Adipocyte (in vitro differentiated cells): ENCODE measurements at regions not wholly inside any gene's neighbourhood (a gene's known extent, or its start where the extent isn't known, plus 50 kb on each side); places are given as distances from the start of the nearest gene placed in this dataset.
"Not testable (repeated sequence)": the region's sequence is repeated elsewhere in the genome, so short reads cannot be mapped to it uniquely, and the experiment has no call there.

Experiments used
- DNase-seq: peaks from one replicate; pipeline ENCODE4 v3.0.0-alpha.2; 2015; ENCODE audit warnings: low read depth
- H3K27me3 ChIP-seq: replicated peaks from 2 replicates; pipeline ENCODE4 v1.7.0; 2013; ENCODE audit warnings: mild to moderate bottlenecking, low read length, moderate library complexity; ENCODE audit not compliant: control insufficient read depth, insufficient read depth
- H3K36me3 ChIP-seq: 2 replicates; pipeline ENCODE4 v1.7.0; 2013; ENCODE audit warnings: low read length, mild to moderate bottlenecking, moderate library complexity; ENCODE audit not compliant: control insufficient read depth, insufficient read depth, severe bottlenecking
- H3K4me1 ChIP-seq: 2 replicates; pipeline ENCODE4 v1.7.0; 2013; ENCODE audit warnings: mild to moderate bottlenecking, low read length, moderate library complexity; ENCODE audit not compliant: control insufficient read depth, insufficient read depth
- H3K4me3 ChIP-seq: 2 replicates; pipeline ENCODE4 v1.7.0; 2013; ENCODE audit warnings: mild to moderate bottlenecking, low read length, moderate library complexity
- H3K9ac ChIP-seq: 2 replicates; pipeline ENCODE4 v1.7.0; 2013; ENCODE audit warnings: mild to moderate bottlenecking, low read length, moderate library complexity
- H3K9me3 ChIP-seq: 2 replicates; pipeline ENCODE4 v1.7.0; 2013; ENCODE audit warnings: mild to moderate bottlenecking, low read length, moderate library complexity; ENCODE audit not compliant: control insufficient read depth

DNA sequence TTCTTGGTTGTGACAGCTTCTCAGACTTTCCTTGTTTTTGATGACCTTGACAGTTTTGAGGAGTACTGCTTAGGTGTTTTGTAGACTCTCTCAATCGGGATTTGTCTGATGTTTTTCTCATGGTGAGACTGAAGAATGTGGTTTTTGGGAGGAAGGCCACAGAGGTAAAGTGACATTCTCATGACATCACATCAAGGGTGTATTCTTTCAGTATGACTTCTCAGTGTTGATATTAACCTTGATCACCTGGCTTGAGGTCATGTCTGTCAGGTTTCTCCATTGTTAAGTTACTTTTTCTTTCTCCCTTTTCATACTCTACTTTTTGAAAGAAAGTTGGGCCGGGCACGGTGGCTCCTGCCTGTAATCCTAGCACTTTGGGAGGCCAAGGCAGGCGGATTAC lies 269.9 kb downstream of the ZNF37A start:
- peaks cover 26% of the 10 kb centered on the region for H3K36me3 ChIP-seq
- H3K4me3 ChIP-seq, H3K9ac ChIP-seq, DNase-seq, H3K9me3 ChIP-seq, H3K27me3 ChIP-seq, H3K4me1 ChIP-seq: not testable (repeated sequence)

DNA sequence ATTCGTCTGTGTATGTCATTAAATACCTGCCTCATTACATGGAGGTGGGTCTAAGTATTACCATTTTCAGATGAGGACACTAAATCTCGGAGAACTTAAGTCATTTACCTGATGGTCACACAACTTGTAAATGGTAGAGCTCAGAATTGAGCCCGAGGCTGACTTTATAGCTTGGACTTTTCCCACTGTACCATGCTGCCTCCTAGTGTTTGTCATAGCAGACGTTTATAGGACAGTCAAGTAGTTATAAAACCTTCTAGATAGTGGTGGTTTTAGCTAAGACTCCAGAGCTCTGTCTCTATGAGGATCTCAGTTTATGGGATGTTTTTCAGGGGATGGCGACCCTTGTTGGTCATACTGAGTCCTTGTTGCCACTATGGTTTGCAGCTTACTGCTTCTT lies 271.8 kb downstream of the ZNF37A start:
- not testable (repeated sequence) for H3K4me1 ChIP-seq, H3K27me3 ChIP-seq, H3K9me3 ChIP-seq, H3K9ac ChIP-seq, H3K4me3 ChIP-seq
- H3K36me3 ChIP-seq, result peaks cover 38% of the 10 kb centered on the region
- peak; percentile 78 for DNase-seq

DNA sequence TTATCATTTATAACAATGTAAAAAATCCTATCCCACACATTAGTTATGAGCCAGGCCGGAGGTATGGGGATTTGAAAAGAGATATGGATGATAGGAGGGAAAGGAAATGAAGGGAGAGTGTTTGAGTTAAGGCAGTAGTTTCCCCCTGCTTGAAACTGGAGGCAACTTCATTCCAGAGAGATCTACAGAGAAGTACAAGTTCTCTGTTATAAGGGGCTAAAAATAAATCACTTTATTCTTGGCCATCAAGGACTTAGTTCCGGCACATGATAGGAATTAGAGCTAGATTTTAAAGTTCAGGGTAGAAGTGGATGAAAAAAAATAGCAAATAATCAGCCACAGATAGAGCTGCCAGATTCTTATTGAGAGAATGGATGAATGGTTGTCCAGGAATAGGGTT lies 289.7 kb downstream of the ZNF37A start:
- not testable (repeated sequence) for H3K4me1 ChIP-seq

DNA sequence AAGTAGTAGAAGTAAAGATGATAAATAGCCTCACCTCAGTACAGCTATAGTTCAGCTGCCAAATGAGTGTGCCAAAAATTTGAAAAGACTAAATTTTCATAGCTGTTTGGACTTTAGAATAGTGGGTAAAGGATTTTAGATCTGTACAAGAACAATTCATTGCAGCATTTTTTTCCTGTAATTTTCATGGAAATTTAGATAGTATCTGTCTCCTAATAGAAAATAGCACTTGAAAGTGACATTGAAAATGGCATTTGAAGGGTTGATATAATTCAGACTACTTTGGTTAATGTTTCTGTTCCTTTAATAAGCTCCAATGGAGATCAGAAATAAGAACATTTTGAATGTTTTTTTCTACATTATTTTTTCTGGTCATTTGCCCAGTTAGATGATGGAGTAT lies 292.7 kb downstream of the ZNF37A start:
- not testable (repeated sequence) for H3K9ac ChIP-seq, H3K4me3 ChIP-seq, H3K9me3 ChIP-seq, DNase-seq, H3K27me3 ChIP-seq, H3K36me3 ChIP-seq, H3K4me1 ChIP-seq

More for the DNA sequence above, 289.7 kb downstream of the ZNF37A start:
- not testable (repeated sequence) for DNase-seq, H3K27me3 ChIP-seq, H3K4me3 ChIP-seq, H3K9me3 ChIP-seq, H3K9ac ChIP-seq, H3K36me3 ChIP-seq

DNA sequence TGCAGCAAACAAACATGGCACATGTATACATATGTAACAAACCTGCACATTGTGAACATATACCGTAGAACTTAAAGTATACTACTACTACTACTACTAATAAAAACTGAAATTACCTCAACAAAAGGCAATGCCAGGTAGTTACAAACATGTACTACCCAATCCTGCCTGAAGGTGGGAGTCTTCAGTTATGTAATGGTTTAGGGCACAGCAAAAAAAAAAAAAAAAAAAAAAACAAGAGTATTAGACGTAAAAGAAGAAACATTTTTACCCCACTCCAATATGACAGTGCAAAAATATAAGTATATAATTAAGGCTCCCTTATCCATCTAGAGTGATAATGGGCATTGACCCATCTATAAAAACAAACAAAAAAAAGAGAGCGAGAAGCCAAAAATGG lies 296.6 kb downstream of the ZNF37A start:
- not testable (repeated sequence) for H3K4me1 ChIP-seq, H3K27me3 ChIP-seq, H3K9me3 ChIP-seq, H3K36me3 ChIP-seq, DNase-seq, H3K9ac ChIP-seq, H3K4me3 ChIP-seq

DNA sequence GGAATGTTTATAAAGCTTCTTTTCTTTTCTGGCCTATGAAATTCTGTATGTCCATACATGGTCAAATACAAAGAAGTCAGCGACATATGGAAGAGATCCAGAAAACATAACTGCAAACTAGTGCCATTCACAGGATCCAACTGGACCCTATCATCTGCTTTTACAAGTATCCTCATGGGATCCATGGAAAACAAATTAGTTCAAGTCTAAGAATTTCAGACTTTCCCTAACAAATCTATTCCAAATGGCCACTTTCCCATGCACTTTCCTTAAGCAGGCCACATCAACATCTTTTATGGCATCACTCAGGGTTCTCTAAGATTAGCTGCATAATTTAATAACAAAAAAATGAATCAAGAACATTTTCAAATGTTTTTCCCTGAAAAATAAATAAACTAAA lies 301.3 kb downstream of the ZNF37A start:
- not testable (repeated sequence) for H3K4me1 ChIP-seq, H3K27me3 ChIP-seq, H3K36me3 ChIP-seq, H3K9ac ChIP-seq, DNase-seq, H3K4me3 ChIP-seq, H3K9me3 ChIP-seq

DNA sequence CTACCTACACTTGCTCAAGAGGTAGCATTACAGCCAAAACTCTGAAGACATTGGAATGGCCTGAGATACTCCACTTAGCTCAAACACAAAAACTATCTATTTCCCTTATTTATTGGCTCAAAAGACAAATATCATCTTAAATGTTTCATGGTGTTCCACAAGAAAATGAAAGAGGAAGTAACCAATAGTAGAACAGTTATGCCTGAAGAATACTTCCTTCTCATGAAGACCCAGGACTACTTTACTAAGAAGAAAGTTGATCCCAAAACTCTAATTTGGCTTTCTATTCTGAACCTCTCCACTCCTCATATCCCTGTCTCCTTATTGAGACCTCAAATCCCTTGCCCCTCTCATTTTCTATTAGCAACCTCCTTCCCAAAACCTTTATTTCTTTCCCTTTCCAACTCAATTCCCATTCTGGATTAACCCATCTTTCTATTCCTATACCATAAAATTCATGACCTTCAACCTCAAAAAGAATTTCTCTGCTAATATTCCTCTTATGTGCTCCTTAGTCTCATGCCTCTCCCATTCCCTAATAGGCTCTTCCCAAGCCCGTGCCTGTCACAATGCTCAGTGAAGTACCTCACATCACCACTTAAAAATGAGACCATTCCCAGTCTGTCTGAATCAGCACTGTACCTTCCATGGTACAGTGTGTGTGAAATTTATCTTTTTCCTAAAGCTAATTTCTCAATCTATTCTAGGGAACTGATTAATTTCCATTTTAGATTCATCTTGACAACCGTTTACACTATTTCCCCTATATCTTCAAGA lies 302.2 kb downstream of the ZNF37A start:
- not testable (repeated sequence) for H3K4me3 ChIP-seq, H3K4me1 ChIP-seq

DNA sequence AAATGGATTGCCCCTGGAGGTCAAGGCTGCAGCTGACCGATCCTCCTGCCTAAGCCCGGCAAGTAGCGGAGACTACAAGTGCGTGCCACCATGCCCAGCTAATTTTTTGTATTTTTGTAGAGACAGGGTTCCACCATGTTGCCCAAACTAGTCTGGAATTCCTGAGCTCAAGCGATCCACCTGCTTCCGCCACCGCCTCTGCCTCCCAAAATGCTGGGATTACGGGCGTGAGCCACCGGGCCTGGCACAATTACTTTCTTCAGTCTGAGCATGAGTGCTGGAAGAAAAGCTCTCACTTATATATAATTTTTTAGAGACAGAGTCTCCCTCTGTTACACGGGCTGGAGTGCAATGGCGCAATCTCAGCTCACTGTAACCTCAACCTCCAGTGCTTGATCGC lies 307.4 kb downstream of the ZNF37A start:
- H3K4me1 ChIP-seq, H3K27me3 ChIP-seq, H3K36me3 ChIP-seq, H3K9me3 ChIP-seq, DNase-seq: not testable (repeated sequence)
- Histone ChIP-seq H3K9ac (peak overlapping the region; percentile 91), H3K4me3 (peak overlapping the region; percentile 87)

More for the DNA sequence above, 302.2 kb downstream of the ZNF37A start:
- H3K9ac ChIP-seq, H3K36me3 ChIP-seq, DNase-seq, H3K27me3 ChIP-seq, H3K9me3 ChIP-seq: not testable (repeated sequence)

DNA sequence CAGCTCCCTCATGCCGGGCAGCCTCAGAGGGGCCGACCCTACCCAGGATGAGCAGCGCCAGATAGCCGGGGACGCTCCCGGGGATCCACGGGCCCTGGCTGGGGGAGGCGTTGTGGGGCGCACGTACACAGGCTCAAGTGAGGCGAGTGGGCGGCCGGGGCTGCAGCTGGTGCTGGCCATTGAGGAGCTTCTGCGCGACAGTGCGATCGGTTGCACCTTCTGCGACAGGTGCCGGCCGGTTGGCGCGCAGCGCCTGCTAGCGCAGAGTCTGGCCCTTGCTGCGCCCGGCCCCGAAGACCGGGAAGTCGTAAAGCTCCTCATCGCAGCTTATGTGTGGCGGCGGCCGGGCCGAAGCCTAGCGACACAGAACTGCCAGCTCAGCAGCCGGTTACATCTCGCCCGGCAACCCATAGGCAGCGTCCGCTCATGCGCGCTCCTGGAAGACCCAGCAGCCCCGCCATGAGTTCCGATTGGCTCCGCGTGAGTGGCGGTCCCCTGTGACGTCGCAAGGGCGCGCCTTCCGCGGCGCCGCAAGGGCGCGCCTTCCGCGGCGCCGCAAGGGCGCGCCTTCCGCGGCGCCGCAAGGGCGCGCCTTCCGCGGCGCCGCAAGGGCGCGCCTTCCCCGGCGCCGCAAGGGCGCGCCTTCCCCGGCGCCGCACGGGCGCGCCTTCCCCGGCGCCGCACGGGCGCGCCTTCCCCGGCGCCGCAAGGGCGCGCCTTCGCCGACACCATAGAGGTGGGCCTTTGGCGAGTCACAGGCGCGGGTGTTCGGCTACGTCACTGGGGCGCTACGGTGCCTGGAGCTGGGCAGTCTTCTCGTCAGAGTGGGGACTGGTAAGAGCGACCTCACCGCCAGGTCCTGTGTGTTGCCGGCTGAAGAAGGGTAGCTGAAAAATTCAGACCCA lies 308.6 kb downstream of the ZNF37A start:
- H3K36me3 ChIP-seq, H3K4me1 ChIP-seq, H3K27me3 ChIP-seq, H3K9me3 ChIP-seq: not testable (repeated sequence)
- Histone ChIP-seq H3K9ac (peak overlapping the region; percentile 91), H3K4me3 (peak overlapping the region; percentile 87)
- peak; percentile 96 for DNase-seq

DNA sequence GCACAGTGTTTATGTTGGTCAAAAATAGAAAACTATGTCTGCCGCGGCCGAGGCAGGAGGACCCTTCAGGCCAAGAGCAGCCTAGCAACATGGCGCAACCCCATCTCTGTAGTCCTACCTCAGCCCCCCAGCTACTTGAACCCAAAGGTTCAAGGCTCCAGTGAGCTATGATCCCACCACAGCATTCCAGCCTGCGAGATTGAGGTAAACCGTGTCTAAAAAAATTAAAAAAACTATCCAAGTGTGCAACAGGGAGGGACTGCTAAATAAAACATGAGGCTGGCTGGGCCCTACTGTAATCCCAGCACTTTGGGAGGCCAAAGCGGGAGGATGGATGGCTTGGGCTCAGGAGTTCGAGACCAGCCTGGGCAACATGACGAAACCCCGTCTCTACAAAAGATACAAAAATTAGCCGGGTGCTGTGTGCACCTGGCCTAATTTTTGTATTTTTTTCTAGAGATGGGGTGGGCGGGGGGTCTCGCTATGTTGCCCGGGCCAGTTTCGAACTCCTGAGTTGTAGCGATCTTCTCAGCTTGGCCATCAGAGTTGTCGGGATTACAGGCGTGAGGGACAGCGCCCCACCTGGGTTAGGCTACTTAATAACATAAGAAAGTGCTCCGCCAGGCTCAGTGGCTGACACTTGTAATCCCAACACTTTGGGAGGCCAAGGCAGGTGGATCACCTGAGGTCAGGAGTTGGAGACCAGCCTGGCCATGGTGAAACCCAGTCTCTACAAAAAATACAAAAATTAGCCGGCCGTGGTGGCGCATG lies 309.4 kb downstream of the ZNF37A start:
- Histone ChIP-seq H3K9ac (peak overlapping the region; percentile 89), H3K4me3 (peak overlapping the region; percentile 84)
- peak; percentile 15 for DNase-seq
- H3K36me3 ChIP-seq, H3K9me3 ChIP-seq, H3K27me3 ChIP-seq, H3K4me1 ChIP-seq: not testable (repeated sequence)

DNA sequence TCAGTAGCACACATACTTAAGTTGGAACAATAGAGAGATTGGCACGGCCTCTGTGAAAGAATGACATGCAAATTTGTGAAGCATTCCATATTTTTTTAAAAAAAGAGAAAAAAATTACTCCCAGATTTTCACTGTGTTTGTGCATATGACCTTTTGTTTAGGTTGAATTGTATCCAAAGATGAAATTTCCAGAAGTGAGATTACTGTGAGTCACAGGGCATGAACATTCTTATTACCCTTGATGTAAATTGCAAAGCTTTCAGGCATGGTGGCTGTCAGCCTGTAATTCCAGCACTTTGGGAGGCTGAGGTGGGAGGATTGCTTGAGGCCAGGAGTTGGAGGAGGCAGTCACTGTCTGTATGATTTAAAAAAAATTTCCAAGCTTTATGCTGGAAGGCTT lies 329.5 kb downstream of the ZNF37A start:
- H3K9ac ChIP-seq, H3K4me1 ChIP-seq, H3K27me3 ChIP-seq, H3K9me3 ChIP-seq, H3K36me3 ChIP-seq, H3K4me3 ChIP-seq: not testable (repeated sequence)
- DNase-seq, result peak; percentile 2
